GM12878 (cell line): ENCODE measurements at regions not wholly inside any gene's neighbourhood (a gene's known extent, or its start where the extent isn't known, plus 50 kb on each side); places are given as distances from the start of the nearest gene placed in this dataset.

Source experiments
- ATAC-seq: fragments of 200-7000 bp; cut with Tn5 transposase; 3 replicates; pipeline ENCODE4 v1.9.1; 2020; ENCODE audit warnings: mild to moderate bottlenecking, moderate library complexity
- BruUV-seq: library from RNA; stranded (reverse); fragments of 400-500 nt; replicated peaks from 2 replicates; lab custom pipeline; 2021; lab: Mats Ljungman, UMichigan
- CTCF ChIA-PET: fragments of 300-600 bp; sonication (Branson Sonifier 250); formaldehyde crosslinking; extraction: SDS; loops from one replicate; lab custom pipeline; 2021; ENCODE audit warnings: inconsistent platforms; lab: Yijun Ruan, JAX
- POLR2A ChIA-PET: fragments of 350-600 bp; formaldehyde crosslinking; extraction: SDS; loops from one replicate; lab custom pipeline; 2021; ENCODE audit warnings: inconsistent platforms; lab: Charles Lee
- RAD21 ChIA-PET: fragments of 300-600 bp; sonication (Branson Sonifier 250); formaldehyde crosslinking; loops from one replicate; lab custom pipeline; 2023; ENCODE audit warnings: antibody characterized with exemption; ENCODE audit not compliant: unreplicated experiment; lab: Charles Lee
- SMC1A ChIA-PET: fragments of 300-600 bp; sonication (Branson Sonifier 250); formaldehyde crosslinking; loops from one replicate; lab custom pipeline; 2023; ENCODE audit not compliant: unreplicated experiment, uncharacterized antibody; lab: Charles Lee
- DNase-seq: peaks from one replicate; pipeline ENCODE4 v3.0.0-alpha.2; 2011; ENCODE audit warnings: low read depth, low spot score
- FAIRE-seq: peaks from 3 replicates; lab custom pipeline; 2011; peaks lifted over from hg19 to GRCh38; lab: Jason Lieb, UNC
- H2AFZ ChIP-seq: 2 replicates; pipeline ENCODE4 v1.6.0; 2011; ENCODE audit warnings: low read depth, low read length, control low read depth; ENCODE audit not compliant: control insufficient read depth
- H3K27ac ChIP-seq: 2 replicates; pipeline ENCODE4 v1.5.1; 2011; ENCODE audit warnings: control low read depth; ENCODE audit not compliant: control insufficient read depth, insufficient read depth
- H3K27me3 ChIP-seq, 2 experiments: replicated peaks in 1 of 2; 2 replicates each; pipeline versions ENCODE4 v1.6.0 to v1.6.1; 2011; ENCODE audit warnings: low read length in 1 of 2; ENCODE audit not compliant: control insufficient read depth in 2 of 2, insufficient read depth in 2 of 2
- H3K36me3 ChIP-seq, 2 experiments: 2 replicates each; pipeline ENCODE4 v1.5.1; 2011; ENCODE audit warnings: low read length in 1 of 2; ENCODE audit not compliant: control insufficient read depth in 2 of 2, insufficient read depth in 2 of 2
- H3K4me1 ChIP-seq: 2 replicates; pipeline ENCODE4 v1.6.1; 2011; ENCODE audit warnings: mild to moderate bottlenecking, low read length, moderate library complexity, mixed read lengths; ENCODE audit not compliant: control insufficient read depth, insufficient read depth
- H3K4me2 ChIP-seq: 2 replicates; pipeline ENCODE4 v1.6.0; 2011; ENCODE audit warnings: control low read depth; ENCODE audit not compliant: control insufficient read depth, insufficient read depth
- H3K4me3 ChIP-seq: fragments of 200-600 bp; sonication (generic); 2 replicates; pipeline ENCODE4 v1.5.1; 2016
- H3K79me2 ChIP-seq: 2 replicates; pipeline ENCODE4 v1.6.0; 2011; ENCODE audit warnings: low read length; ENCODE audit not compliant: control insufficient read depth, insufficient read depth
- H3K9ac ChIP-seq: 2 replicates; pipeline ENCODE4 v1.8.0; 2011; ENCODE audit warnings: low read length, control low read depth, mixed read lengths; ENCODE audit not compliant: control insufficient read depth, insufficient read depth
- H3K9me3 ChIP-seq: replicated peaks from 3 replicates; pipeline ENCODE4 v1.5.1; 2011; ENCODE audit warnings: mild to moderate bottlenecking, low read length; ENCODE audit not compliant: control insufficient read depth, insufficient read depth
- H4K20me1 ChIP-seq: 2 replicates; pipeline ENCODE4 v1.6.0; 2011; ENCODE audit not compliant: control insufficient read depth, insufficient read depth
- NFXL1 ChIP-seq: fragments of 450-650 bp; IDR thresholded peaks from 2 replicates; pipeline ENCODE4 v1.6.1; 2017; ENCODE audit warnings: antibody characterized with exemption, mild to moderate bottlenecking, borderline replicate concordance
- PAX5 ChIP-seq: IDR thresholded peaks from 2 replicates; pipeline ENCODE4 v1.6.1; 2011; ENCODE audit warnings: low read depth, low read length, borderline replicate concordance
- SRF ChIP-seq, 2 experiments: IDR thresholded peaks; 2 replicates each; pipeline ENCODE4 v1.6.1; 2011; ENCODE audit warnings: low read depth in 2 of 2, low read length in 2 of 2, mild to moderate bottlenecking in 1 of 2, moderate library complexity in 1 of 2
- STAT3 ChIP-seq: IDR thresholded peaks from 2 replicates; pipeline ENCODE4 v1.6.1; 2011; ENCODE audit warnings: low read depth, low read length, improper control_type of control experiment
- ZNF622 ChIP-seq: fragments of 450-650 bp; IDR thresholded peaks from 2 replicates; pipeline ENCODE4 v1.6.1; 2017; ENCODE audit warnings: mild to moderate bottlenecking, inconsistent platforms
- in situ Hi-C: fragments of 300-500 bp; cut with MboI; formaldehyde crosslinking; loops from 9 replicates; pipeline ENCODE4 v1.14.3; 2018; ENCODE audit warnings: mixed read lengths
- intact Hi-C: fragments of 100-400 bp; cut with micrococcal nuclease; formaldehyde crosslinking; loops from one replicate; pipeline ENCODE4 v1.14.2; 2022; ENCODE audit not compliant: unreplicated experiment
- TF ChIP-seq, protein P1 (sequence below): fragments of 450-650 bp; formaldehyde crosslinking; IDR thresholded peaks from 2 replicates; pipeline ENCODE4 v1.4.0; 2022; ENCODE audit warnings: mild to moderate bottlenecking, moderate library complexity

DNA sequence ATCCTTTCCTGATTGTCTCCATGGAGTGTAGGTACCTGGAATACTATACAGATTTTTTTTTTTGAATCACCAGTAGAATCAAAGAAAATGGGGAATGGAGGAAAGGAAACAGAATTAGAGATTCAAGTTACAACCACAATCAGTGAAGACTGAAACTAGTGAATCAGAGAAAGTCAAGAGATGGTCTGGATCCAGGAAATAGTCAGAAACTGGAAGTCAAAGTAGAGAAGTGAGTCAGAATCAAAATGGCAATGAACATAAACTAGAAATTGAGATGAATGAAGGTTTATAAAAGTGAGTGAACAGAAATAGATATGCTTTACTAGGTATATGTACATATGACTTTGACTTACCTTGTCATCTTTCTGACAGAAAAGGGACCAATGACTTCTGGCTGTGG is 579.0 kb downstream of the PLCL1 start (continued):
- no peak for TF ChIP-seq ZNF622
- TF ChIP-seq NFXL1: no peak
- TF ChIP-seq, protein P1, sequence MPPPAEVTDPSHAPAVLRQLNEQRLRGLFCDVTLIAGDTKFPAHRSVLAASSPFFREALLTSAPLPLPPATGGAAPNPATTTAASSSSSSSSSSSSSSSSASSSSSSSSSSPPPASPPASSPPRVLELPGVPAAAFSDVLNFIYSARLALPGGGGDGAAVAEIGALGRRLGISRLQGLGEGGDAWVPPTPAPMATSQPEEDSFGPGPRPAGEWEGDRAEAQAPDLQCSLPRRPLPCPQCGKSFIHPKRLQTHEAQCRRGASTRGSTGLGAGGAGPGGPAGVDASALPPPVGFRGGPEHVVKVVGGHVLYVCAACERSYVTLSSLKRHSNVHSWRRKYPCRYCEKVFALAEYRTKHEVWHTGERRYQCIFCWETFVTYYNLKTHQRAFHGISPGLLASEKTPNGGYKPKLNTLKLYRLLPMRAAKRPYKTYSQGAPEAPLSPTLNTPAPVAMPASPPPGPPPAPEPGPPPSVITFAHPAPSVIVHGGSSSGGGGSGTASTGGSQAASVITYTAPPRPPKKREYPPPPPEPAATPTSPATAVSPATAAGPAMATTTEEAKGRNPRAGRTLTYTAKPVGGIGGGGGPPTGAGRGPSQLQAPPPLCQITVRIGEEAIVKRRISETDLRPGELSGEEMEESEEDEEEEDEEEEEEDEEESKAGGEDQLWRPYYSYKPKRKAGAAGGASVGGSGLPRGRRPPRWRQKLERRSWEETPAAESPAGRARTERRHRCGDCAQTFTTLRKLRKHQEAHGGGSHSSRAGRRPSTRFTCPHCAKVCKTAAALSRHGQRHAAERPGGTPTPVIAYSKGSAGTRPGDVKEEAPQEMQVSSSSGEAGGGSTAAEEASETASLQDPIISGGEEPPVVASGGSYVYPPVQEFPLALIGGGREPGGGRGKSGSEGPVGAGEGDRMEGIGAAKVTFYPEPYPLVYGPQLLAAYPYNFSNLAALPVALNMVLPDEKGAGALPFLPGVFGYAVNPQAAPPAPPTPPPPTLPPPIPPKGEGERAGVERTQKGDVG (CRISPR knock-in tag): no peak
- no peak for TF ChIP-seq SRF (IDR thresholded peaks at IDR 0.05; ENCODE audit: low read depth in 2 of 2, low read length in 2 of 2)
- no peak for TF ChIP-seq STAT3

DNA sequence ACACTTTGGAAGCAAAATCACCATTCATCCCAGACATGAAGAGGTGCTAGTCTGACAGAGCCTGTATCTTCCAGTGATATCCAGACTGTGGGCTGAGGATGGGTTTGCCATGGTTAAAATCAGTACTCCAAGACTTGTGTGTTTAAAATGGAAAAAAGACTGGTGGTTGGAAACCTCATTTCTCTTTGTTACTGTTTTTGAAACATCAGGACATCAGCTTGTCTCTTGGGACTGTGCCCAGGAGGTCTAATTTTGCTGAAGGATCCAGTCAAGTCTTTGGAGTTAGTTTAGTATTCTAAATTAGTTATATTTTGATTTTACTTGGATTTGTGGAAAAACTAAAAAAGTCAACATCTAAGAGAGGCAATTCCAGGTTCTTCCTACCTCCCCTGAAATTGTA is 578.4 kb downstream of the PLCL1 start:
- Histone ChIP-seq H3K4me1 (no peaks in the 10 kb centered on the region), H4K20me1 (no peaks in the 10 kb centered on the region; the same call in 1 of the 2 replicates), H3K4me2 (no peak overlapping the region), H2AFZ (no peak overlapping the region), H3K9ac (no peak overlapping the region), H3K9me3 (no peaks in the 10 kb centered on the region), H3K4me3 (no peak overlapping the region), H3K36me3 (no peaks in the 10 kb centered on the region), H3K27ac (no peak overlapping the region), H3K79me2 (no peaks in the 10 kb centered on the region), H3K27me3 (peaks cover 0 to 6% of the 10 kb centered on the region in 2 experiments; a peak in 2 of 4 replicates)
- in situ Hi-C loops: no loop called here
- no peak for ATAC-seq
- ChIA-PET RAD21 (no interaction called here), POLR2A (no interaction called here), SMC1A (no interaction called here), CTCF (interaction anchor here (1.9 kb wide), 1 partner anchor 1106 kb away, joined by 6 read pairs; no protein-coding TSS in a partner anchor)
- no peak for TF ChIP-seq PAX5
- FAIRE-seq: no peak
- intact Hi-C loops: no loop called here
- no TSS peak for BruUV-seq
- DNase-seq: no peak
